Gastroesophageal sphincter (tissue), 4 donors: ENCODE measurements at regions not wholly inside any gene's neighbourhood (a gene's known extent, or its start where the extent isn't known, plus 50 kb on each side); places are given as distances from the start of the nearest gene placed in this dataset.
"Not testable (repeated sequence)": the region's sequence is repeated elsewhere in the genome, so short reads cannot be mapped to it uniquely, and the experiment has no call there.

Experiments
- ATAC-seq: fragments of 150-250 bp; one replicate; pipeline ENCODE4 v1.9.1; 2016; ENCODE audit warnings: mild to moderate bottlenecking, moderate library complexity
- H3K27ac ChIP-seq, 4 donors: fragments of 200-600 bp; sonication (generic) in 3 of 4; 1 replicate in 3 of 4; 2 replicates in 1 of 4; pipeline ENCODE4 v1.5.1; 2016 to 2019
- H3K27me3 ChIP-seq: fragments of 200-600 bp; sonication (generic); one replicate; pipeline ENCODE4 v1.5.1; 2019
- H3K36me3 ChIP-seq, 2 donors: fragments of 200-600 bp; sonication (generic); one replicate each; pipeline ENCODE4 v1.5.1; 2019; ENCODE audit warnings: control low read depth in 1 of 2
- H3K4me1 ChIP-seq, 3 donors: fragments of 200-600 bp; sonication (generic); 1 replicate in 2 of 3; 2 replicates in 1 of 3; pipeline ENCODE4 v1.5.1; 2016 to 2019; ENCODE audit warnings: control low read depth in 2 of 3
- H3K4me3 ChIP-seq, 2 donors: fragments of 200-600 bp; sonication (generic); one replicate each; pipeline ENCODE4 v1.5.1; 2019; ENCODE audit warnings: mild to moderate bottlenecking in 1 of 2, moderate library complexity in 1 of 2
- H3K9me3 ChIP-seq, 3 donors: fragments of 200-600 bp; sonication (generic); one replicate each; pipeline ENCODE4 v1.5.1; 2017 to 2019; ENCODE audit warnings: control low read depth in 2 of 3
- EP300 ChIP-seq: sonication (generic); formaldehyde crosslinking; IDR thresholded peaks from one replicate; pipeline ENCODE4 v1.6.1; 2017; ENCODE audit warnings: antibody characterized with exemption, mild to moderate bottlenecking
- POLR2A ChIP-seq, 2 donors: fragments of 450-650 bp; IDR thresholded peaks; one replicate each; pipeline ENCODE4 v1.6.1; 2017; ENCODE audit warnings: antibody characterized with exemption in 2 of 2, mild to moderate bottlenecking in 2 of 2, moderate library complexity in 1 of 2
- POLR2AphosphoS5 ChIP-seq: sonication (generic); formaldehyde crosslinking; IDR thresholded peaks from one replicate; pipeline ENCODE4 v1.6.1; 2017; ENCODE audit warnings: antibody characterized with exemption
- WGBS, 2 donors: methylation state at CpG; one replicate each; pipeline ENCODE4 v1.1.5; 2018; ENCODE audit warnings: low coverage in 1 of 2; 5-methylcytosine and 5-hydroxymethylcytosine counted together
- TF ChIP-seq, protein P1 (sequence below), 4 experiments: fragments of 200-600 bp in 2 of 4; fragments of 450-650 bp in 2 of 4; sonication (generic) in 1 of 4; IDR thresholded peaks; one replicate each; pipeline ENCODE4 v1.5.1; 2017 to 2019; ENCODE audit warnings: antibody characterized with exemption in 4 of 4, mild to moderate bottlenecking in 2 of 4, moderate library complexity in 2 of 4

DNA sequence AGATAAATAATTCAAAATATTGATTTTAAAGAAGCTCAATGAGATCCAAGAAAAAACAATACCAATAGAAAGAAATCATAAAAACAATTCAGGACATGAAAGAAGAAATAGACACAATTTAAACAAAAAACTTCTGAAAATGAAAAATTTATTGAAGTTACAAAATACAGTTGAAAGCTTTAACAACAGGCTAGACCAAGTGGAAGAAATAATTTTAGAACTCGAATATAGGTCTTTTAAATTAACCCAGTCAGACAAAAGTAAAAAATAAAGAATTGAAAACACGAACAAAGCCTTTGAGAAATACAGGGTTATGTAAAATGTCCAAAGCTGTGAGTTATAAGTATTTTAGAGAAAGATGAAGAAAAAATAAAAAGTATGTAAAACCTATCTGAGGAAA, 152.4 kb upstream of the SMIM30 start:
- Histone ChIP-seq H3K27me3 (no peaks in the 10 kb centered on the region), H3K4me1 (no peaks in the 10 kb centered on the region), H3K4me3 (no peak overlapping the region), H3K9me3 (peaks cover 0 to 46% (median 0%) of the 10 kb centered on the region in 3 donors), H3K36me3 (no peaks in the 10 kb centered on the region), H3K27ac (no peak overlapping the region)
- WGBS, 2 donors = 67 to 80% methylated on average over 1 to 2 of the region's 2 CpGs
- TF ChIP-seq EP300 (no peak), POLR2A (IDR thresholded peaks at IDR 0.05) (no peak), POLR2AphosphoS5 (no peak)
- TF ChIP-seq, protein P1, sequence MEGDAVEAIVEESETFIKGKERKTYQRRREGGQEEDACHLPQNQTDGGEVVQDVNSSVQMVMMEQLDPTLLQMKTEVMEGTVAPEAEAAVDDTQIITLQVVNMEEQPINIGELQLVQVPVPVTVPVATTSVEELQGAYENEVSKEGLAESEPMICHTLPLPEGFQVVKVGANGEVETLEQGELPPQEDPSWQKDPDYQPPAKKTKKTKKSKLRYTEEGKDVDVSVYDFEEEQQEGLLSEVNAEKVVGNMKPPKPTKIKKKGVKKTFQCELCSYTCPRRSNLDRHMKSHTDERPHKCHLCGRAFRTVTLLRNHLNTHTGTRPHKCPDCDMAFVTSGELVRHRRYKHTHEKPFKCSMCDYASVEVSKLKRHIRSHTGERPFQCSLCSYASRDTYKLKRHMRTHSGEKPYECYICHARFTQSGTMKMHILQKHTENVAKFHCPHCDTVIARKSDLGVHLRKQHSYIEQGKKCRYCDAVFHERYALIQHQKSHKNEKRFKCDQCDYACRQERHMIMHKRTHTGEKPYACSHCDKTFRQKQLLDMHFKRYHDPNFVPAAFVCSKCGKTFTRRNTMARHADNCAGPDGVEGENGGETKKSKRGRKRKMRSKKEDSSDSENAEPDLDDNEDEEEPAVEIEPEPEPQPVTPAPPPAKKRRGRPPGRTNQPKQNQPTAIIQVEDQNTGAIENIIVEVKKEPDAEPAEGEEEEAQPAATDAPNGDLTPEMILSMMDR (IDR thresholded peaks at IDR 0.05) = no peak
- ATAC-seq = no peak

DNA sequence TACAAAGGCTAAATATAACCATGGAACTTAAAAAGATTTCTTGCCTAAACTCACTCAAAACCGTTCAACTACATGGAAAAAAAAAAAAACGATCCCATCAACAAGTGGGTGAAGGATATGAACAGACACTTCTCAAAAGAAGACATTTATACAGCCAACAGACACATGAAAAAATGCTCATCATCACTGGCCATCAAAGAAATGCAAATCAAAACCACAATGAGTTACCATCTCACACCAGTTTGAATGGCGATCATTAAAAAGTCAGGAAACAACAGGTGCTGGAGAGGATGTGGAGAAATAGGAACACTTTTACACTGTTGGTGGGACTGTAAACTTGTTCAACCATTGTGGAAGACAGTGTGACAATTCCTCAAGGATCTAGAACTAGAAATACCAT, 151.2 kb upstream of the SMIM30 start:
- H3K4me1 ChIP-seq, ATAC-seq, H3K36me3 ChIP-seq, H3K4me3 ChIP-seq, H3K27ac ChIP-seq, H3K27me3 ChIP-seq: not testable (repeated sequence)
- peaks cover 0 to 42% (median 0%) of the 10 kb centered on the region in 3 donors for H3K9me3 ChIP-seq
- 89 to 91% methylated on average over 1 to 3 of the region's 3 CpGs for WGBS, 2 donors

DNA sequence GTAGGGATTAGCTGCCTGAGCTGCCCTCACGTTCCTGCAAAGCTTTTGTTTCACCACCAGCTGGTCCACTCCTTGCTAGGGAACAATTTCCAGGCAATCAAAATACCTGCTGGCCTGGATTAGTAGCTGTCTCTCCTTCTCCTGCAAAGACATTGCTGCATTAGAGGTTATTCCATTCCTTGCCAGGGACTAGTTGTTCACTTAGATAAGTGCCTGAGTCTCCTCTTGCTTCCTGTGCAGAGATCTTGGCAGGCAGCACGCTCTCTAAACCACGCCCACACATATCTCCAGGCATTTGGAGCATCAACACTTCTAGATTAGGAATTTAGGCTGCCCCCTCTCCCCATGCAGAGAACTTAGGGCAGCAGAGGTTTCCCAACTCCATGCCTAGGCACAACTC, 150.4 kb upstream of the SMIM30 start:
- no peaks in the 10 kb centered on the region for H3K36me3 ChIP-seq
- H3K27ac ChIP-seq = no peak overlapping the region
- WGBS, 2 donors = 33% methylated on average over 1 of the region's 3 CpGs; no CpG with 5 or more reads in 1 of the 2 donors
- no peaks in the 10 kb centered on the region for H3K27me3 ChIP-seq
- peaks cover 0 to 42% (median 0%) of the 10 kb centered on the region in 3 donors for H3K9me3 ChIP-seq
- ATAC-seq = no peak
- no peak for TF ChIP-seq POLR2AphosphoS5
- TF ChIP-seq POLR2A (IDR thresholded peaks at IDR 0.05) = no peak
- TF ChIP-seq, protein P1 (IDR thresholded peaks at IDR 0.05) = no peak
- no peak for TF ChIP-seq EP300
- no peaks in the 10 kb centered on the region for H3K4me1 ChIP-seq
- no peak overlapping the region for H3K4me3 ChIP-seq

DNA sequence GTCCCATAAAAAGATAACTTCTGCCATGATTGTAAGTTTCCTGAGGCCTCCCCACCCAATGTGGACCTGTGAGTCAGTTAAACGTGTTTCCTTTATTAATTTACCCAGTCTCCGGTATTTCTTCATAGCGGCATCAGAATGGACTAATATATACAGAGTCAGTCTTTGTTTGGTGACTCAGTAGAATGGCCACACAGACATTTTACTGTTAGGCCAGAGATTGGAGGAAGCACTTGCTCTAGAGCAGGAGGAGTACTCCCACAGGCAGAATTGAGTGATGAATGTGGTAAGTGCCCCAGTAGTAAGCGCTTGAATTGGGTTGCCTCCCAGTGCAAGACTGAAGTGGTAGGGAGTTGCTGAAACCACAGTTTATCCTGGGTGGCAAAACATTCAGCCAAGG, 149.5 kb upstream of the SMIM30 start:
- TF ChIP-seq POLR2AphosphoS5 (no peak), POLR2A (IDR thresholded peaks at IDR 0.05) (no peak), EP300 (no peak)
- TF ChIP-seq, protein P1 (IDR thresholded peaks at IDR 0.05) = no peak
- no peaks in the 10 kb centered on the region for H3K27me3 ChIP-seq
- no peak overlapping the region for H3K4me3 ChIP-seq
- ATAC-seq = no peak
- H3K27ac ChIP-seq = no peak overlapping the region
- H3K36me3 ChIP-seq = no peaks in the 10 kb centered on the region
- H3K9me3 ChIP-seq = peaks cover 0 to 37% (median 0%) of the 10 kb centered on the region in 3 donors
- 100% methylated on average over 1 to 4 of the region's 4 CpGs for WGBS, 2 donors
- H3K4me1 ChIP-seq = no peaks in the 10 kb centered on the region

DNA sequence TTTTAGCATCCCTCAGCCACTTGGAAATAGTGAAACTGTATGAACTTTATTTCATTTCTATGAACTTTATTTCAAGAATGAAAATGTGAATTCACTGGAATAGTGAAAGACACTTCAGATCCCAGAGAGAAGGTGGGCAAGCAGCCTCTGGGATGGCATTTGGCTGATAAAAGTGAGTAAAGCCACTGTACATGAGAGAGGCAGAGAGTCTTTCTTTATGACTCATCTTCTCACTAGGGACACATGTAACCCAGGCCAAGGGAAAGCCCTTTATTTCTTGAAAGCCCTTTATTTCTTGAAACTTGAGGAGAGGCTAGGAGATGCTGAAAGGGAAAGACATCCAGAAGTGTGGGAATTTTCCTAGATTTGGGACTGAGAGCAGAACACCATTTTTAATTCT, 148.9 kb upstream of the SMIM30 start:
- H3K36me3 ChIP-seq = no peaks in the 10 kb centered on the region
- no peak overlapping the region for H3K4me3 ChIP-seq
- TF ChIP-seq POLR2A (IDR thresholded peaks at IDR 0.05) = no peak
- TF ChIP-seq, protein P1 (IDR thresholded peaks at IDR 0.05) = no peak
- TF ChIP-seq POLR2AphosphoS5 = no peak
- no peak for TF ChIP-seq EP300
- no peak for ATAC-seq
- H3K4me1 ChIP-seq = no peaks in the 10 kb centered on the region
- H3K27me3 ChIP-seq = no peaks in the 10 kb centered on the region
- H3K27ac ChIP-seq = no peak overlapping the region
- H3K9me3 ChIP-seq = peaks cover 0 to 31% (median 0%) of the 10 kb centered on the region in 3 donors
